H1 (cell line): ENCODE measurements at regions not wholly inside any gene's neighbourhood (a gene's known extent, or its start where the extent isn't known, plus 50 kb on each side); places are given as distances from the start of the nearest gene placed in this dataset.

Experiments used
- CTCF ChIA-PET: fragments of 300-600 bp; sonication (Branson Sonifier 250); formaldehyde crosslinking; loops from one replicate; lab custom pipeline; 2021; ENCODE audit not compliant: partially characterized antibody; lab: Charles Lee
- POLR2A ChIA-PET: fragments of 300-600 bp; sonication (Branson Sonifier 250); formaldehyde crosslinking; loops from one replicate; lab custom pipeline; 2021; ENCODE audit warnings: inconsistent platforms; ENCODE audit not compliant: partially characterized antibody; lab: Charles Lee
- DNase-seq, 2 experiments: peaks; one replicate each; pipeline versions ENCODE4 v3.0.0 to v3.0.0-alpha.2; 2010 to 2022; ENCODE audit warnings: low spot score in 2 of 2, low read depth in 1 of 2, mixed read lengths in 1 of 2
- FAIRE-seq: peaks from 2 replicates; lab custom pipeline; 2011; peaks lifted over from hg19 to GRCh38; lab: Jason Lieb, UNC
- H2AFZ ChIP-seq: 2 replicates; pipeline ENCODE4 v1.8.1; 2012; ENCODE audit warnings: low read length, inconsistent platforms
- H2AK5ac ChIP-seq: 2 replicates; pipeline ENCODE4 v1.6.1; 2013; ENCODE audit warnings: low read depth, low read length
- H2BK120ac ChIP-seq: replicated peaks from 2 replicates; pipeline ENCODE3; 2013; ENCODE audit warnings: low read depth, low read length, inconsistent platforms
- H2BK12ac ChIP-seq: 2 replicates; pipeline ENCODE4 v1.6.1; 2013; ENCODE audit warnings: low read depth, low read length
- H2BK15ac ChIP-seq: 2 replicates; pipeline ENCODE4 v1.6.1; 2013; ENCODE audit warnings: low read length
- H2BK20ac ChIP-seq: 2 replicates; pipeline ENCODE4 v1.6.1; 2013; ENCODE audit warnings: low read length
- H2BK5ac ChIP-seq: 2 replicates; pipeline ENCODE4 v1.6.1; 2013; ENCODE audit warnings: low read depth, low read length
- H3K14ac ChIP-seq: 2 replicates; pipeline ENCODE4 v1.6.1; 2013; ENCODE audit warnings: inconsistent platforms; ENCODE audit not compliant: insufficient read length
- H3K18ac ChIP-seq: 2 replicates; pipeline ENCODE4 v1.6.1; 2013; ENCODE audit warnings: low read length; ENCODE audit errors: extremely low read depth
- H3K23ac ChIP-seq: 2 replicates; pipeline ENCODE4 v1.6.1; 2013; ENCODE audit warnings: inconsistent platforms; ENCODE audit not compliant: insufficient read length
- H3K23me2 ChIP-seq: 2 replicates; pipeline ENCODE4 v1.6.1; 2013; ENCODE audit warnings: low read depth, low read length
- H3K27ac ChIP-seq: 2 replicates; pipeline ENCODE4 v1.6.1; 2011; ENCODE audit warnings: low read depth, low read length, inconsistent platforms
- H3K27me3 ChIP-seq, 4 experiments: replicated peaks in 1 of 4; 1 replicate in 1 of 4; 2 replicates in 3 of 4; pipeline versions ENCODE4 v1.6.1 to v1.8.1; 2011 to 2013; ENCODE audit warnings: low read length in 3 of 4, mild to moderate bottlenecking in 3 of 4, inconsistent platforms in 2 of 4, mixed read lengths in 2 of 4, moderate library complexity in 1 of 4; ENCODE audit not compliant: control insufficient read depth in 3 of 4, insufficient read depth in 3 of 4; ENCODE audit errors: extremely low read depth in 1 of 4
- H3K36me3 ChIP-seq, 4 experiments: 2 replicates each; pipeline versions ENCODE4 v1.6.1 to v1.8.1; 2011 to 2013; ENCODE audit warnings: mild to moderate bottlenecking in 4 of 4, low read length in 3 of 4, moderate library complexity in 2 of 4, control low read depth in 1 of 4, inconsistent platforms in 1 of 4; ENCODE audit not compliant: insufficient read depth in 4 of 4, control insufficient read depth in 2 of 4
- H3K4ac ChIP-seq: replicated peaks from 2 replicates; pipeline ENCODE3; 2013; ENCODE audit warnings: low read length, low read depth, mixed read lengths, inconsistent platforms; ENCODE audit not compliant: insufficient read length
- H3K4me1 ChIP-seq, 4 experiments: replicated peaks in 1 of 4; 1 replicate in 1 of 4; 2 replicates in 3 of 4; pipeline versions ENCODE4 v1.6.1 to v1.8.1; 2011 to 2013; ENCODE audit warnings: low read length in 3 of 4, inconsistent platforms in 2 of 4, mixed read lengths in 1 of 4; ENCODE audit not compliant: insufficient read depth in 4 of 4, control insufficient read depth in 3 of 4
- H3K4me2 ChIP-seq, 2 experiments: 2 replicates each; pipeline versions ENCODE4 v1.6.1 to v1.8.1; 2011 to 2013; ENCODE audit warnings: low read depth in 2 of 2, low read length in 2 of 2, control low read depth in 1 of 2, inconsistent platforms in 1 of 2, mild to moderate bottlenecking in 1 of 2; ENCODE audit not compliant: insufficient read depth in 1 of 2
- H3K4me3 ChIP-seq, 4 experiments: fragments of 200-600, 300-600 bp in 1 of 4; sonication (generic), shearing (Covaris generic), sonication (Bioruptor Twin) in 1 of 4; 2 replicates each; pipeline versions ENCODE4 v1.5.1 to v1.8.1; 2011 to 2016; ENCODE audit warnings: low read length in 4 of 4, low read depth in 3 of 4, control low read depth in 2 of 4, inconsistent platforms in 2 of 4, mild to moderate bottlenecking in 2 of 4, mixed read lengths in 1 of 4, moderate library complexity in 1 of 4; ENCODE audit not compliant: insufficient read depth in 2 of 4; ENCODE audit errors: extremely low read depth in 1 of 4
- H3K56ac ChIP-seq: replicated peaks from 2 replicates; pipeline ENCODE3; 2013; ENCODE audit warnings: low read depth, mild to moderate bottlenecking, mixed read lengths, low read length, inconsistent platforms; ENCODE audit not compliant: insufficient read length
- H3K79me1 ChIP-seq: 2 replicates; pipeline ENCODE4 v1.6.1; 2013; ENCODE audit warnings: low read depth, low read length, control low read depth
- H3K79me2 ChIP-seq, 2 experiments: 2 replicates each; pipeline versions ENCODE4 v1.6.1 to v1.8.1; 2012 to 2013; ENCODE audit warnings: low read length in 2 of 2, mild to moderate bottlenecking in 2 of 2, inconsistent platforms in 1 of 2; ENCODE audit not compliant: insufficient read depth in 2 of 2, control insufficient read depth in 1 of 2
- H3K9ac ChIP-seq, 4 experiments: replicated peaks in 1 of 4; 1 replicate in 1 of 4; 2 replicates in 3 of 4; pipeline versions ENCODE4 v1.6.1 to v1.8.1; 2011 to 2013; ENCODE audit warnings: low read depth in 3 of 4, low read length in 3 of 4, control low read depth in 2 of 4, mild to moderate bottlenecking in 2 of 4, moderate library complexity in 2 of 4, inconsistent platforms in 1 of 4; ENCODE audit errors: extremely low read depth in 1 of 4
- H3K9me3 ChIP-seq, 2 experiments: 2 replicates each; pipeline versions ENCODE4 v1.6.1 to v1.8.1; 2012 to 2013; ENCODE audit warnings: mild to moderate bottlenecking in 2 of 2, moderate library complexity in 2 of 2, control low read depth in 1 of 2, inconsistent platforms in 1 of 2, low read depth in 1 of 2, low read length in 1 of 2, mixed read lengths in 1 of 2; ENCODE audit not compliant: insufficient read depth in 2 of 2
- H4K20me1 ChIP-seq, 2 experiments: replicated peaks in 1 of 2; 2 replicates each; pipeline versions ENCODE3 to v1.8.1; 2011 to 2013; ENCODE audit warnings: inconsistent platforms in 2 of 2, low read length in 2 of 2, mild to moderate bottlenecking in 1 of 2; ENCODE audit not compliant: insufficient read depth in 2 of 2, control insufficient read depth in 1 of 2
- H4K5ac ChIP-seq: 2 replicates; pipeline ENCODE4 v1.6.1; 2013; ENCODE audit warnings: low read length, low read depth, mixed read lengths, inconsistent platforms; ENCODE audit not compliant: insufficient read length
- H4K8ac ChIP-seq: 2 replicates; pipeline ENCODE4 v1.8.0; 2013; ENCODE audit warnings: mild to moderate bottlenecking, moderate library complexity, low read length, inconsistent platforms; ENCODE audit not compliant: insufficient read depth; ENCODE audit errors: extremely low read depth
- H4K91ac ChIP-seq: replicated peaks from 2 replicates; pipeline ENCODE3; 2013; ENCODE audit warnings: low read length, mixed read lengths, inconsistent platforms; ENCODE audit not compliant: insufficient read length
- CTBP2 ChIP-seq: IDR thresholded peaks from 2 replicates; pipeline ENCODE4 v1.7.0; 2011; ENCODE audit warnings: borderline replicate concordance, mild to moderate bottlenecking, moderate library complexity, mixed read lengths, low read length; ENCODE audit not compliant: insufficient read depth, insufficient read length
- HDAC2 ChIP-seq, 2 experiments: fragments of 300-600 bp in 1 of 2; sonication (generic) in 1 of 2; IDR thresholded peaks; 2 replicates each; pipeline ENCODE4 v1.6.1; 2011 to 2012; ENCODE audit warnings: low read depth in 2 of 2, low read length in 2 of 2, mild to moderate bottlenecking in 2 of 2, moderate library complexity in 2 of 2, borderline replicate concordance in 1 of 2, inconsistent platforms in 1 of 2
- MAFK ChIP-seq: IDR thresholded peaks from 2 replicates; pipeline ENCODE4 v1.6.1; 2012; ENCODE audit warnings: low read depth, mild to moderate bottlenecking, improper control_type of control experiment, low read length
- MAX ChIP-seq: IDR thresholded peaks from 2 replicates; pipeline ENCODE4 v1.6.1; 2012; ENCODE audit warnings: inconsistent platforms
- POLR2AphosphoS5 ChIP-seq: IDR thresholded peaks from 2 replicates; pipeline ENCODE4 v1.6.1; 2011; ENCODE audit warnings: low read depth, low read length
- SIX5 ChIP-seq: IDR thresholded peaks from 2 replicates; pipeline ENCODE4 v1.6.1; 2011; ENCODE audit warnings: mild to moderate bottlenecking, low read depth, low read length
- TCF12 ChIP-seq: IDR thresholded peaks from 2 replicates; pipeline ENCODE4 v1.6.1; 2011; ENCODE audit warnings: low read depth, mild to moderate bottlenecking, low read length
- WGBS, 2 experiments: shearing (Covaris generic) in 1 of 2; methylation state at CpG; one replicate each; pipeline versions ENCODE4 v1.1.6 to v1.1.7; 2013 to 2015; ENCODE audit warnings: low lambda C conversion rate in 2 of 2, mixed read lengths in 2 of 2, inconsistent platforms in 1 of 2, low coverage in 1 of 2, missing lambda C conversion rate in 1 of 2; ENCODE audit not compliant: insufficient replicate concordance in 2 of 2, insufficient coverage in 1 of 2, insufficient read length in 1 of 2; ENCODE audit errors: extremely low coverage in 1 of 2, missing lambda C conversion rate in 1 of 2; 5-methylcytosine and 5-hydroxymethylcytosine counted together

DNA sequence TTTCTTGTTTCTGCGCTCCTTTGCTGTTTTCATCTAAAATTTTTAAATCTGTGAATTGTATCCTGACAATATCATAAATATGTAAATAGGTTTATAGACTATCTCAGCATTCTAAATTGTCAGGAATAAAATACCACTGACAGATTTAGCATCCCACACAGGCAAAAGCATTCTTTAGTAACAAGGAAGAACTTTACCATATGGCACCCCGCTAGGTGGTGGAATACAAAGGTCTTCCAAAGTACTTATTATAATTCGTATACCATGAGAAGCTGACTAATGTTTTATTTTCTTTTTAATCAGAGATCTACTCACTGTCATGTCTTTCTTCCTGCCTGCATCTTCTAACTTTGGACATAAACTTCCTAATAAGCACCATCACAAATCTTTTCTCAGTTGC, 328.8 kb upstream of the NOVA1 start:
- H4K20me1 ChIP-seq, result no peaks in the 10 kb centered on the region
- H3K4me3 ChIP-seq, result no peak overlapping the region
- peaks cover 0 to 6% (median 0%) of the 10 kb centered on the region in 4 experiments; a peak in 3 of 7 replicates for H3K4me1 ChIP-seq
- no peak overlapping the region for H4K5ac ChIP-seq
- no peak overlapping the region for H3K56ac ChIP-seq
- WGBS, 2 experiments, result 28% methylated on average over 3 of the region's 3 CpGs; no CpG with 5 or more reads in 1 of the 2 experiments
- H3K27ac ChIP-seq, result no peak overlapping the region
- TF ChIP-seq CTBP2 (no peak), HDAC2 (IDR thresholded peaks at IDR 0.05; ENCODE audit: borderline replicate concordance in 1 of 2, low read depth in 2 of 2, low read length in 2 of 2) (no peak), MAFK (no peak), POLR2AphosphoS5 (no peak), SIX5 (no peak), TCF12 (no peak), MAX (no peak)
- DNase-seq (no peak), FAIRE-seq (no peak)
- H2BK12ac ChIP-seq, result no peak overlapping the region
- H2BK120ac ChIP-seq, result no peak overlapping the region
- H2AK5ac ChIP-seq, result no peak overlapping the region
- H2AFZ ChIP-seq, result no peak overlapping the region
- H2BK5ac ChIP-seq, result no peak overlapping the region
- no peak overlapping the region for H3K23ac ChIP-seq
- no peaks in the 10 kb centered on the region for H3K27me3 ChIP-seq
- no peak overlapping the region for H2BK20ac ChIP-seq
- H3K79me1 ChIP-seq, result no peaks in the 10 kb centered on the region
- ChIA-PET POLR2A (no interaction called here), CTCF (interaction anchor here (1.4 kb wide), 1 partner anchor 10 kb away, joined by 3 read pairs; no protein-coding TSS in a partner anchor)
- H3K14ac ChIP-seq, result no peak overlapping the region
- H4K8ac ChIP-seq, result no peak overlapping the region
- H3K18ac ChIP-seq, result no peak overlapping the region
- H3K79me2 ChIP-seq, result no peaks in the 10 kb centered on the region
- H2BK15ac ChIP-seq, result no peak overlapping the region
- H3K23me2 ChIP-seq, result no peaks in the 10 kb centered on the region
- H3K36me3 ChIP-seq, result no peaks in the 10 kb centered on the region
- no peak overlapping the region for H3K9ac ChIP-seq
- H3K4me2 ChIP-seq, result no peak overlapping the region
- H4K91ac ChIP-seq, result no peak overlapping the region
- H3K9me3 ChIP-seq, result no peaks in the 10 kb centered on the region
- no peak overlapping the region for H3K4ac ChIP-seq
